ENCODE measurements at regions not wholly inside any gene's neighbourhood (a gene's known extent, or its start where the extent isn't known, plus 50 kb on each side); places are given as distances from the start of the nearest gene placed in this dataset.

DNA sequence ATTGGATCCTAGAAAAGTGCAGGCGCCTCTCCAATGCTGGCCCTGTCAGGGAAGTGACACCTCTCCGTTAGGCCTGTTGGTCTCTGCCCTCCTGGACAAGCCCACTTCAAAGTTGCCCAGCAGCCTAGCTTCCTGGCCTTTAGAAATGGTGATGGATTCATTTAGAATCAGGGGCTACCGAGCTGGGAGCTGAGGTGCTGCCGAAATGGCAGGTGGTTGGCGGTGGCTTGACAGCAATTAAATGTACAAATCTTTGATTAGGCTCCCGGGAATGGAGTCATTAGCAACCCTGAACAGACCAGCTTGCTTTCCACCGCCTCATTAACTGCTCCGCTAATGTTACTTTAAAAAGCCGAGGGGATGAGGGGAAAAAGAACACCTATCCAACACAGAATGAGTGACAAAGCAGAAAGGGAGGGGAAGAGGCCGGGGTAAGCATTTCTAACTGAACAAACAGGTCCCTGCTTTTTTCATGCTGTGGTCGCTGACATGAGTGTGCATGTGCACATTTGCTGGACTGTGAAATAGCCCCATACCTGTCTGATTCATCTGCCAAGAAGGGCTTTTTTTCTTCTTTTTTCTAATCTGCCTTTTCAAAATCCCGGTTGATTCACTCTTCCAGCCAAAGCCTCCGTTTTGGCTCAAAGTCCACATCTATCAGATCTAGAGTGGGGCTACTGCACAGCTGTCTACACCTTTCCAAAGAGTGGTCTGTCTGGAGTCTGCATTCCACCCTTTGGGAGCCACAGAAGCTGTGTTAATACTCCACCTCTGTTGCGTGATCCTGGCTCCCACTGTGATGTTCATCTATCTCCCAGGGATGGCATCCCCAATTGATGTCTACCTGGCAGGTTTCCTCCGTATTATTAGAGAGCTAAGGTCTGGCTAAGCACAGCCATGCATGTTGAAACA lies 431.9 kb downstream of the COG6 start:
- DNase-seq, result no peak

GRCh38 chr13:40094056-40094455 lies 438.6 kb downstream of the COG6 start:
- DNase-seq, result no peak

- no peak for DNase-seq
Measured at GRCh38 chr13:40095695-40096356, 440.4 kb downstream of the COG6 start.

GRCh38 chr13:40096357-40096901 lies 441.0 kb downstream of the COG6 start:
- DNase-seq, result no peak

GRCh38 chr13:40098246-40098645 lies 442.8 kb downstream of the COG6 start:
- DNase-seq, result no peak

DNA sequence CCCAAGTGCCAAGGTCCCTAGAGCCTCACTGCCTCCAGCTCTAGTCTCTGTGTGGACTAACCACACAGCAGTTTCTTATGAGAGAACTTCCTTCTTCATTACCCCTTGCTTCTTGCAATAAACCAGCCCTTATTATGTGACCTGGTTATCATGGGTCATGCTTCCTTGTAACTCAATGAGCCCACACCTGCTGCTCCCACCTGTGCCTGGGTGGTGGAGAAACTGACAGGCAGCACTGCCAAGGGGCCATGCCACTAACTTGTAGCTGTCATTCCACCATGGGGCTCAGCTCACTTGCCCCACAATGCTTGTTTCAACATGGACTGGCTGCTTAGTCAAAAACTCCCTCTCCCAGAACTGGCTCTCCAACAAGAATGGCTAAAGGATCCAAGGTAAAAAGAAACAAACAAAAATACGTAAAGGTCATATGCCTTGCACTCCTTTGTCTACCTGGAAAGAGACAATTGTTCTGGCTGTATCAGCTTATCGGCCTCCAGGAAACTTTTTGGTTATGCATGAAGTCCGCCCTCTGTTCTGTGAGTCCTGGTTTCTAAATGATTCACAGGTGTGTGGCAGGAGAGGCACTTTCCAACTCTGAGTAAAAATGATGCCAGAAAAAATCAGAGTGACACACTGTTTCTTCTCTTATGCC lies 446.4 kb downstream of the COG6 start:
- DNase-seq, result no peak

DNA sequence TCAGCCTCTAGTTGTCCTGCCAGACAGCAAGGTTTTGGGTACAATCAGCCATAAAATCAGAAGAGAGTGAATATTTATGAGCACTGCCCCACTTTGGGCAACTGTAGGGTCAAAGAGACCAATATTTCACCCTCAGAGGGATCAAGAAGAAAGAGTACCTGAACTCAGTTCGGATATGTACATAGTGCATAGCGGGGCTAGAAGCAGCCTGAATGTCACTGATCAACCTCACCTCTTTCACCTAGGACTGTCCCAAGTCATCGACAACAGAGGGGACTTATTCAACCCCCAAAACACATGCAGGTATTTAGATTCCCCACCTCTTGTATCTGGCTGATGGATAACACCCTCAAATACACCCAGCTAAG lies 446.9 kb downstream of the COG6 start:
- DNase-seq, result no peak

DNA sequence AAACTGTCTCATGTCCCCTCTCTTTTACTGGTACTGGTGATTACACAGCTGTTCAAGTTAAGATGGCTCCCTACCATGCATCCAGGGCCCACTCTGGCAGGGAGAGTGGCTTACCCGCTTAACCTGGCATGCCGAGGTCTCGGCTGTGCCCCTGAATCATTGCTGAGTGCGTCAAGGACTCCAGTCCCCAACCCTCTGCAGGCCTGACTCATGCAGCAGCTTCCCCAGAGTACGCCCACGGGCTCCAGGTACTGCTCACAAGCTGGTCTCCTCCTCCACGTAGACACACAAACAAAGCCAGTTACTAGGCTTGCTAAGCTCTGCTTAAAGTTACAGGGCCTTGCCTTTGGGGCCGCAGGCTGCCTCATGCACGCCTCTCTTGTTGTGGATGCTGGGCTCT lies 447.4 kb downstream of the COG6 start:
- no peak for DNase-seq

GRCh38 chr13:40103864-40104263 lies 448.4 kb downstream of the COG6 start:
- no peak for DNase-seq

DNA sequence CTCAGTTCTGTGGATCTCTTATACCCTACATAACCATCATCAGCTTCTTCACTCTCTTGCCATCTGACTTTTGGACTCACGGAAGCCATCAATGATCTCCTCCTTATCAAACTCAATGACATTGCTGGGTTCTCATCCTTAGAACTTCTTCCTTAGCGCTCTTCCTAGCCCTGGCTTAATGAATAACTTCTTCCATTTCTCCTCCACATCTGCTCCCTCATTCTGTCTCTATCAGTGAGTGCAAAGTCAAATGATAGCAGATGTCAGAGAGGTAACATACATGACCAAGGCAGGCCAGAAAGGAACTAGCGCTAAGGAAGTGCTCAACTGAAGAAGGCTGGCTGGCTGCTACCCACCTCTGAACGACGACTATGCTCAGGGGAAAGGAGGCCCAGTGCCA lies 449.8 kb downstream of the COG6 start:
- no peak for DNase-seq

DNA sequence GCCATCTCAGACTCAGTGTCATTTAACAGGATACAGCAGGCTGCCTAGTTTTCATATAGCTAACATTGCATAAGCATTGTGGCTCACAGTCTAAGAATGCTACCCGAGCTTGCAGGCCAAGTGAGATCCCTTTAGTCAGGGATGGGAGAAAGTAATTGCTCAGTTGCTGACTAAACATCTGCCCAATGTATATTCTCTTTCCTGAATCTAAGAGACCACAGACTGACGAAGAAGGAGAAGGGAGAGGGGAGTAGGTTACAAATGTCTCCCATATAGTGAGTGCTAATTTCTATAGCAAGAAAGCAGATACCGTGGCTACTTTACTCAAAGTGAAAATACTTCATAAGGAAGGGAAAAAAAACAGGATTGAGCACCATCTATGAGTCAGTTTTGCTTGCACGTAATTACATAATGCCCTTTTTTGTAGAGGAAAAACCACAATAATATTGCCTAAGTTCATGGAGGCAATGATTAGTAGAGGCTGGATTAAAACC lies 453.9 kb downstream of the COG6 start:
- no peak for DNase-seq

GRCh38 chr13:40113643-40114304 lies 458.3 kb downstream of the COG6 start:
- no peak for DNase-seq

GRCh38 chr13:40114305-40114896 lies 458.9 kb downstream of the COG6 start:
- no peak for DNase-seq

DNA sequence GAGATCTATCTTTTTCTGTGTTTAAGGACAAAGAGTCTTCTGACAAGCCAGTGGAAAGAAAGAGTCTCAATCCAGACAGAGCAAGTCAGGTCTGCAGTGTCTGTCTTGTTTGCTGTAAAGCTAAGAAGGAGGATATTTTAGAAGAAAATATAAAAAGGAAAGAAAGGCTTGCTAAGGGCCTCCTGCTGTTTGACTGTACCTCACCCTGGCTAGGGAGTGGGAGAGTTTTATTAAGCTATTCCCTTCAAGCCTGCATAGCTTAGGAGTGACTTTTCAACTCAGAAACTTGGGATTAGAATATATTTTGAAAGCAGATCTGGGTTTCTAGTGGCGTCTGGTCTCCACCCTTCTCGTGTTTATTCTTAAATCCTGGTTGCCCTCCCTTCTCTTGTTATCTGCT lies 460.0 kb downstream of the COG6 start:
- no peak for DNase-seq

DNA sequence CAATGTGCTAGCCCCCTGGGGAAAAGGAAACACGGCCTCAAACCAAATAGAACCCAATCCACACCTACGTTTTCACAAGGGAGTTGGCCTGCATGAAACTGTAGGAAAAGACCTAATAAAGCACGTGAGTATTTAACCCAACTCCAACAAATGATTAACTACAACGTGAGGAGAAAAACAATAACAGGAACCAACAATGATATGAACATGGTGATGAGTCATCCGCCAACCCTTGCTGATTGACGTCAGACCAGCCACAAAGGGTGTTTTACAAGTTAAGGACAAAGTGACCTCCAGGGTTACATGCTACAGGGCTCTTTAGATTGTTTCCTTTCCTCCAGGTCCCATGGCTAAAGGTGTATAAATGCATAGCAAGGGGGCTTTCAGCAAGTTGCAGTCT lies 460.5 kb downstream of the COG6 start:
- peak; percentile 2 to 24 for DNase-seq

DNA sequence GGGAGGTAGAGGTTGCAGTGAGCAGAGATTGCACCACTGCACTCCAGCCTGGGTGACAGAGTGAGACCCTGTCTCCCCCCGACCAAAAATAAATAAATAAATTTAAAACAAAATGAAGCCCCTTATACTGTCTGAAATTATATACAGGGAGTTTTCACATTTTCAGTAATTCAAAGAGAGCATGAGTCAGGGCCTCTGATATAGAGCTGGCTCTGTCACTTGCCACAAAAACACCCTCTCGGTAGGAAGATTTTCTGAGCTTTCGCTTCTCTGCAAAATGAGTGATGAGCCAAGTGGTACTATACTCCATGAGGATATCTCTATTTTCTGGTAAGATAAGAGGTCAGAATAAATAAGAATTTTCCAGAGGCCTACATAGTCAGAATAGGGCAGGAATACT lies 462.9 kb downstream of the COG6 start:
- DNase-seq, result no peak

DNA sequence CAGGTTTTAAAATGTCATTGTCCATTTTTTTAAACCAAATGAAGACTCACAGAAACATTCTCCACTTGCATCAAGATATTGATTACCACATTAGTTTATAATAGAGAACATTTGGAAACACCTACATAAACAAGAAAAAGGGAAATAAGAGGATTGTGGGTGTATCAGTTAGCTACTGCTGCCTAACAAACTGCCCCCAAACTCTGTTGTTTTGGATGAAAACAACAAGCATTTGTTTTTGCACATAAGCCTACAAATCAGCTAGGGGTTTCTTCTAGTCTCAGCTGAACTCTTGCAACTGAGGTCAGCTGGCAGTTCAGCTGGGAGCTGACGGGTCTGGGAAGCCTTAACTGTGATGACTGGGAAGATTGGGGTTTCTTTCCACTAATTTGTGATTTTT lies 464.4 kb downstream of the COG6 start:
- DNase-seq, result no peak

GRCh38 chr13:40120288-40120687 lies 464.8 kb downstream of the COG6 start:
- DNase-seq, result no peak

- no peak for DNase-seq
Measured at GRCh38 chr13:40120781-40121180, 465.3 kb downstream of the COG6 start.

DNA sequence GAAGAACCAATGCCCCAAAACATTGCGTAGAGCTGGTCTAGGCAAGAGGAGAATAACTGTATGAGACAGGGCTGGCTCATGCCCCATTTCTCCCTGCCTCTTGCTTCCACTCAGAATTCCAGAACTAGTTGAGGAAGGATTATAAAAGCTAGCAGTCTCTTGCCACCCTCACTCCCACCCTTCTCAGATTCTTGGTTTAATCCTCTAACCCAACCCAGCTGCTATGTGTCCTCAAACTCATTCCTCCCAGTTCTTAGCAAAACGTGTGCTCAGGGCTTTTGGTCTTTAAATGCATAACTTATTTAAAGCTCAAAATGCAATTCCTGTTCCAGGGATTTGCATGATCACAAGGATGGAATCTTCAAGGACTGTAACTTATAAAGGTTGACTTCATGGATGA lies 466.3 kb downstream of the COG6 start:
- DNase-seq, result no peak

GRCh38 chr13:40123962-40124632 lies 468.6 kb downstream of the COG6 start:
- no peak for DNase-seq

DNA sequence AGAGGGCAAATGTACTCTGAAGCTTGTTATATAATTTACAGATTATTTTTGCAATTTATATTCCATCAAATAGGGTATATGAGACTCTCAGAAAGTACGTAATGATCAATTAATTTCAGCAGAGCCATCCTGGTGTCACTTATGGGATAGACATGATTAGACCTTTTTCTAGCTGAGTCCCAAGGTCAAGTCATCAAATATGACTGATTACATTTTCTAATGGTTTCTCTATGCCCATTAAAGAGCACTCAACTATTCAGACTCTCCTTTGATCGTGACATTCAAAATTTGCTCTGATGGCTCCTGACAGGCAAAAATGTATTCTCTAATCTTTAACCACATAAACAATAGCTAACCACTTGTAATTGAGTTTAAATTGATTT lies 469.2 kb downstream of the COG6 start:
- no peak for DNase-seq
